Fibroblast of skin of abdomen (primary cell): ENCODE measurements at regions not wholly inside any gene's neighbourhood (a gene's known extent, or its start where the extent isn't known, plus 50 kb on each side); places are given as distances from the start of the nearest gene placed in this dataset.
A peak's percentile ranks its signal among the peaks of the same experiment; 100 is the strongest.
"Not testable (repeated sequence)": the region's sequence is repeated elsewhere in the genome, so short reads cannot be mapped to it uniquely, and the experiment has no call there.

Experiments
- DNase-seq: peaks from one replicate; pipeline ENCODE4 v3.0.0-alpha.2; 2013

DNA sequence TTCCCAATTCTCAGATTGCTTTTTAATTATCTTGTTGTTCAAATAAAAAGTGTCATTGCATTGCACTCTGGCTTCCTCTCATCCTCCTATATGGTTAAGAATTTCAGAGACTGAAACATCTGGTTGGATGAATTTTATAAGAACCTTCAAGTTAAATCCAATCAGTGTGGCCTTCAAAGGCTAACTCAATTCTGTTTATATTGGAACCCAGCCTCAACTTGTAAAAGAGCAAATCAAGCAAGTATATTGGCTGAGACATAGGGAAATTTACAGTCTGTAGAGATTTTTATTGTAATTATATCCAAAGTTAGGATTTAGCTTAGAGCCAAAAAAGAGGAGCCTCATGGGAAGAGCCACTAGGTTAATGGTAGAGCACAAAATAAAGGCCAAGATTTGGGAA lies 159.9 kb upstream of the FER start:
- DNase-seq, result no peak

DNA sequence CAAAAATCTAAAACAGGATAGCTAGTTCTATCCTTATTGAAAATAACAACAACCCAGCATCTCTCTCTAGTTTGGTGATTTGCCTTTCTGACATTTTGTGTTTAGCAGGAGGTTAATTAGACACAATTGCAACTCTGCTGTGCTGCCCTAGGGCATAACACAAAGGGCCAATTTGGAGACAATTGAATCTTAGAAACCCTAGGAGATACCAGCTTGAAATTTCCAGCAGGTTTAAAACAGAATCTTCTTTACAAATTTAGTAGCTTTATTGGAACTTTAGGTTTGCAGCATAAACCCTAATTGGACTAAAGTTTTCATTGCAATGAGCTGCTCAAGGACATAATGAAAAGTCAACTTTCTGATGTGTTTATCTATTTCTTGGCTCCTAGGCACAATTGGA lies 166.7 kb upstream of the FER start:
- no peak for DNase-seq

GRCh38 chr5:108579236-108579635 lies 168.5 kb upstream of the FER start:
- no peak for DNase-seq

GRCh38 chr5:108578791-108579190 lies 168.9 kb upstream of the FER start:
- DNase-seq, result no peak

- no peak for DNase-seq
Observed at GRCh38 chr5:108567429-108567828, 180.3 kb upstream of the FER start.

DNA sequence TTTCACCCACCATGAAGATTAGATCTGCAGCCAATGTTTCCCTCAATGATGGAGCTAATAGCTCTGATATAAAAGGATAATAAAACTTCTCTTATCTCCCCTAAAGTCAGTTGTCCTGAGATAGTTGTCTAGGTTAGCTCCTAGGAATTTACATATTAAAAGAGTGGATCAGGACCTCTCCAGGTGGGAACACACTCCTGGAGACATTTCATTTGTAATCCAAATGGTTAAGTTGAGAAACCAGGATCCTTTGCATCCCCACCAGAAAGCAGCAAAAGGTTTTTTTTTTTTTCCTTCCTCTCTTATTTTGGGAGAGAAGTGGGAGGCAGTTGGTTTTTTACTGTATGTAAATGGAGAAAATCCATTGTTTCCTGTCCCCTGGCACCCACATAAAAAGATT lies 182.5 kb upstream of the FBXL17 start:
- no peak for DNase-seq

- no peak for DNase-seq
Observed at GRCh38 chr5:108562205-108562454, 180.2 kb upstream of the FBXL17 start.

GRCh38 chr5:108561416-108562204 lies 179.7 kb upstream of the FBXL17 start:
- DNase-seq, result peak; percentile 44

GRCh38 chr5:108560581-108560980 lies 178.7 kb upstream of the FBXL17 start:
- DNase-seq, result peak; percentile 92

GRCh38 chr5:108560166-108560565 lies 178.3 kb upstream of the FBXL17 start:
- no peak for DNase-seq

GRCh38 chr5:108558840-108559239 lies 176.9 kb upstream of the FBXL17 start:
- DNase-seq, result not testable (repeated sequence)

DNA sequence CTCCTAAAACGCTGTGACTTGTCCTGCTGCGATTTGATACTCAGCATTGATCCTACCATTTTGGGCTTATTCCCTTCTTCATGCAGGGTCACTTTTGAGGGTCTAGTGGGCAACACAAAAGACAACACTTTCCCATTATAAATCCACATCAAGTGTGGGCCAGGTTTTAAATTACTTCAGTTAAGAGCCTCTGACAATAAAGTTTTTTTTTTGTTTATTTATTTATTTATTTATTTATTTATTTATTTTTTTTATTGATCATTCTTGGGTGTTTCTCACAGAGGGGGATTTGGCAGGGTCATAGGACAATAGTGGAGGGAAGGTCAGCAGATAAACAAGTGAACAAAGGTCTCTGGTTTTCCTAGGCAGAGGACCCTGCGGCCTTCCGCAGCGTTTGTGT lies 176.2 kb upstream of the FBXL17 start:
- not testable (repeated sequence) for DNase-seq

DNA sequence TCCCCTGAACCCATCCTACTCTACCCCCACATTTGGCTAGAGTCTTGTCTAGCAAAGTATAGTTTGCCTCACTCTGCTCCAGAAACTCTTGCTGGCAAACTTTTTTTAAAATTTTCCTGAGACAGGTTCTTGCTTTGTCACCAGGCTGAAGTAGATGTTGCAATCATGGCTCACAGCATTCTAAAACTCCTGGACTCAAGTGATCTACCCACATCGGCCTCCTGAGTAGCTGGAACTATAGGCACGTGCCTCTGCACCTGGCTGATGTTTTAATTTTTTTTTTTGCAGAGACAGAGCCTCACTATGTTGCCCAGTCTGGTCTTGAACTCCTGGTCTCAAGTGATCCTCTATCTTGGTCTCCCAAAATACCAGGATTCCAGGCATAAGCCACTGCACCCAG lies 175.8 kb upstream of the FBXL17 start:
- DNase-seq, result no peak

GRCh38 chr5:108556441-108557145 lies 174.7 kb upstream of the FBXL17 start:
- DNase-seq, result peak; percentile 18

DNA sequence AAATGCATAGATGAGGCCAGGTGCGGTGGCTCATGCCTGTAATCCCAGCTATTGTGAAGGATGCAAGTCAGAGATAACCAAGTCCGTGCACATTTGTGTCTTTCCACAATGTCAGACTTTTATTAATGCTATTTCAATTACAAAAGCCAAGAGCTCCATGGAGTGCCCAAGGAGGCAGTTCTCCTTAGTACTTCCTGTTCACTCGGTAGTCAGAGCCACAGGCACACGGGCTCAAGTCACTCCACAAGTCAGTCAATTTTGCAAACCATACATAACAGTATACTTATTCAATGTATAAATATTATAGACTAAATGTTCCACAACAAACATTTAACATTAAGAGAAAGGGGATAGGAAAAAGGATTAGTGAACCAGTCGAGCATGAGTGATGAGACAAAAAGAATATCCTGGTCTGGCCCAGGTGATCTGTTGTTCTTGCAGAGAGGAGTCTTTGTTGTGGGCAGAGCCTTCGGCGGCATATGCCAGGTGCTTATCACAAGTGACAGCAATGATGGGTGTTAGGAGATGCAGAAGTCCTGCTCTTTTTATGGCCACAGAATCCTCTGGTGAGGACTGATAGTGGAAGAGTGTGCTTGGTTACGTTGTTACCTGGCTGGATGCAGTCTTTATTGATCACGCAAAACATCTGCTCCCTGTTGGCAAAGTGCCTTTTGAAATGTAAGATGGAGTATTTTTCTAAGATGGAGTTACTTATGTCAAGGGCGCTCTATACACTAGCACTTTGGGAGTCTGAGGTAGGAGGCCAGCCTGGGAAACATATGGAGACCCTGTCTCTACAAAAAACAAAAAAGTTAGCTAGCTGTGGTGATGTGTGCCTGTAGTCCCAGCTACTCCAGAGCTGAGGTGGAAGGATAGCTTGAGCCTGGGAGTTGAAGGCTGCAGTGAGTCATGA lies 167.0 kb upstream of the FBXL17 start:
- DNase-seq, result no peak

GRCh38 chr5:108546939-108547338 lies 165.0 kb upstream of the FBXL17 start:
- DNase-seq, result no peak

GRCh38 chr5:108545301-108545700 lies 163.4 kb upstream of the FBXL17 start:
- no peak for DNase-seq

DNA sequence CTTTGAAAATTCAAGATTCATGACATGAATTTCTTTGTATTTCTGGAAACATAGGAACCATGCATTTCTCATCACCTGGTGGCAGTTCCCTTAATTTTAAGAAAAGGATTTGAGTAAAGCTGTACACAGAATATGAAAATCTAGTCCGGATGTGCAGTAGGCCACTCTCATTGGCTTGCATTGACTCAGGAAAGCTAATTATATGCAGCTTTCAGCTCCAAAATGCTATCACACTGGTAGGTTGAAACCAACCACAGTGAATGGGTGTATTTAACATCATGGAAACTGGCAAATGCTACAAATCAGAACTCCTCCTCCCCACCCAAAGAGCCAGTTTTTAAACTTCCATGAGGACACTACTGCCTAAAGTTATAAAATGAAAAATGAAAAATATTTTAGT lies 161.6 kb upstream of the FBXL17 start:
- no peak for DNase-seq

- DNase-seq, result no peak
Observed at GRCh38 chr5:108541836-108542235, 159.9 kb upstream of the FBXL17 start.

DNA sequence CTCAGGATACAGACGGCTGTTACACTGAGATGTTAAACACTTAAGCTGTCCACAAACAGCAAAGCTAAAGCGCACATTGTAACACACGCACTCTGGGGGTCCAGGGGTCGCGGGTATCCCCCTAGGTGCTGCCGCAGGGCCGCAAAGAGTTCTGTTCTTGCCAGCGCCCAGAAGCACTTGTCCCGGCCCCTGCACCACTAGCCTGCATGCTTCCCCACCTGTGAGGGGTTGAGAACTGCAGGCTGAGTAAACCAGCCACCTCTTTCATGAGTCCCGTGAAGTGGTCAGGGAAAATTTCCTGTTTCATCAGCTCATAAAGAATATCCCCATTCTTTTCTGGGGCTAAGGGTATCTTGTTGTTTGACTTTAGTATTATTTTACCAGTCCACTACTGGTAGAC lies 154.4 kb upstream of the FBXL17 start:
- no peak for DNase-seq

DNA sequence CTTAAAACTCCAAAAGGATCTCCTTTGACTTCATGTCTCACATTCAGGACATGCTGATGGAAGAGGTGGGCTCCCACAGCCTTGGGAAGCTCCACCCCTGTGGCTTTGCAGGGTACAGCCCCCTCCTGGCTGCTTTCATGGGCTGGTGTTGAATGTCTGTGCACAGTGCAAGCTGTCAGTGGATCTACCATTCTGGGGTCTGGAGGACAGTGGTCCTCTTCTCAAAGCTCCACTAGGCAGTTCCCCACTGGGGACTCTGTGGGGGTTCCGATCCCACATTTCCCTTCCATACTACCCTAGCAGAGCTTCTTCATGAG lies 150.2 kb upstream of the FBXL17 start:
- DNase-seq, result not testable (repeated sequence)

DNA sequence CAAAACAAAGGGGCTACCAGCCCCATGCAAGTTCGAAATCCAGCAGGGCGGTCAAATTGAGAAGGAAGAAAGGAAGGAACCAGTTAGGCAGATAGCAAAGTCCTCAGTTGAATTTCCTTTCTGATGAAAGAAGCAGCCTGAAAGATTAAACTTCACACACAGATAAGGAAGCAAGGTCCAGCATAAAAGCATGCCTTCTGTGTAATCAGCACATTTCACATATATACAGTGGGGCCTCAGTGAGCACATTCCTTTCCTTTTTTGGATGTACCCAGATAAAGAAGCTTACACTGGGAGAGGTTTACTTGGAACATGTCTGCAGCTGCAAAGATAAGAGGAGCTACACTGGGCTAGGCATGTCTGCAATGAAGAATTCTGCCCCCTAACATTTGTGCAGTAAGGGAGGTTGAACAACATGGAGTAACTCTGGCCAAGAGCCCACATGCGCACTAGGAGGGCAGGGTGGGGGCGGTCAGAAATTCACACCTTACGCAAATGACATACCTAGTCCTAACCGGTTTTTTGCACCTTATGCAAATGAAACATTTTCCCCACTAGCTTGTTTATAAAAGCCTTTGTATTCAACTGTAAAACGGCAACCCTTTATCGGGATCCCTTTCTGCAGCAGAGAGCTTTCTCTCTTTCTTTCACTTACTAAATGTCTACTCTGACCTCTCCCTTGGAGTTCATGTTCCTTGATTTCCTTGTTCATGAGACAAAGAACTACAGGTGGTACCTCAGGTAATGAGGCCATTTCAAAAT lies 149.7 kb upstream of the FBXL17 start:
- peak; percentile 70 for DNase-seq

- DNase-seq, result no peak
Observed at GRCh38 chr5:108530706-108531105, 148.8 kb upstream of the FBXL17 start.
